Stimulated activated CD4-positive, alpha-beta T cell treated with anti-CD3 and anti-CD28 coated beads, Interleukin-1b, Interleukin-23, amount 100 ng/mL, for 1 hour (primary cell): ENCODE measurements at regions not wholly inside any gene's neighbourhood (a gene's known extent, or its start where the extent isn't known, plus 50 kb on each side); places are given as distances from the start of the nearest gene placed in this dataset.

Experiments used
- DNase-seq, 2 donors: peaks; one replicate each; pipeline ENCODE4 v3.0.0-alpha.2; 2020; ENCODE audit warnings: low read depth in 2 of 2

- no peak for DNase-seq
Measured at GRCh38 chr9:79807971-79808370, 236.2 kb downstream of the TLE4 start.

GRCh38 chr9:79806086-79806485 lies 234.3 kb downstream of the TLE4 start:
- DNase-seq: no peak

GRCh38 chr9:79801459-79801858 lies 229.7 kb downstream of the TLE4 start:
- DNase-seq: no peak

- DNase-seq: no peak
Measured at GRCh38 chr9:79800578-79800977, 228.8 kb downstream of the TLE4 start.

GRCh38 chr9:79799691-79800335 lies 228.0 kb downstream of the TLE4 start:
- DNase-seq: no peak

- no peak for DNase-seq
Measured at GRCh38 chr9:79798450-79798849, 226.7 kb downstream of the TLE4 start.

- DNase-seq: no peak
Measured at GRCh38 chr9:79796411-79796810, 224.6 kb downstream of the TLE4 start.

GRCh38 chr9:79788662-79789061 lies 216.9 kb downstream of the TLE4 start:
- no peak for DNase-seq

GRCh38 chr9:79781263-79781662 lies 209.5 kb downstream of the TLE4 start:
- no peak for DNase-seq

GRCh38 chr9:79780559-79780958 lies 208.8 kb downstream of the TLE4 start:
- DNase-seq: no peak

GRCh38 chr9:79779901-79780300 lies 208.1 kb downstream of the TLE4 start:
- no peak for DNase-seq

GRCh38 chr9:79778581-79778980 lies 206.8 kb downstream of the TLE4 start:
- no peak for DNase-seq

- DNase-seq: no peak
Measured at GRCh38 chr9:79776581-79776980, 204.8 kb downstream of the TLE4 start.
